Keratinocyte (primary cell): ENCODE measurements at regions not wholly inside any gene's neighbourhood (a gene's known extent, or its start where the extent isn't known, plus 50 kb on each side); places are given as distances from the start of the nearest gene placed in this dataset.

Experiments
- DNase-seq: peaks from one replicate; pipeline ENCODE4 v3.0.0-alpha.2; 2011; ENCODE audit warnings: low read depth, missing footprints, low spot score
- FAIRE-seq: peaks from 2 replicates; lab custom pipeline; 2011; peaks lifted over from hg19 to GRCh38; lab: Jason Lieb, UNC
- H2AFZ ChIP-seq: 2 replicates; pipeline ENCODE4 v1.6.0; 2012; ENCODE audit warnings: low read length, control low read depth, inconsistent platforms; ENCODE audit not compliant: control insufficient read depth
- H3K27ac ChIP-seq: 2 replicates; pipeline ENCODE4 v1.5.1; 2011; ENCODE audit warnings: low read length; ENCODE audit not compliant: control insufficient read depth, insufficient read depth
- H3K27me3 ChIP-seq: 3 replicates; pipeline ENCODE4 v1.6.0; 2011; ENCODE audit warnings: low read length; ENCODE audit not compliant: control insufficient read depth, insufficient read depth; ENCODE audit errors: extremely low read depth
- H3K36me3 ChIP-seq, 2 experiments: 2 replicates in 1 of 2; 3 replicates in 1 of 2; pipeline ENCODE4 v1.5.1; 2011; ENCODE audit warnings: low read length in 2 of 2, mild to moderate bottlenecking in 1 of 2; ENCODE audit not compliant: control insufficient read depth in 2 of 2, insufficient read depth in 2 of 2; ENCODE audit errors: extremely low read depth in 1 of 2
- H3K4me1 ChIP-seq: 3 replicates; pipeline ENCODE4 v1.5.1; 2011; ENCODE audit warnings: low read length; ENCODE audit not compliant: control insufficient read depth, insufficient read depth; ENCODE audit errors: extremely low read depth
- H3K4me2 ChIP-seq: 3 replicates; pipeline ENCODE4 v1.6.0; 2011; ENCODE audit warnings: low read depth, low read length; ENCODE audit not compliant: control insufficient read depth, insufficient read depth; ENCODE audit errors: extremely low read depth
- H3K4me3 ChIP-seq, 3 experiments: fragments of 200-600 bp in 1 of 3; sonication (generic) in 1 of 3; 2 replicates in 2 of 3; 3 replicates in 1 of 3; pipeline ENCODE4 v1.5.1; 2011 to 2016; ENCODE audit warnings: low read length in 3 of 3, mild to moderate bottlenecking in 3 of 3, control low read depth in 2 of 3, inconsistent platforms in 1 of 3, low read depth in 1 of 3, mixed read lengths in 1 of 3, mixed run types in 1 of 3, moderate library complexity in 1 of 3; ENCODE audit not compliant: control insufficient read depth in 2 of 3, insufficient read depth in 2 of 3; ENCODE audit errors: extremely low read depth in 1 of 3
- H3K79me2 ChIP-seq: 2 replicates; pipeline ENCODE4 v1.6.0; 2012; ENCODE audit warnings: low read length; ENCODE audit not compliant: control insufficient read depth, insufficient read depth
- H3K9ac ChIP-seq: 3 replicates; pipeline ENCODE4 v1.6.0; 2011; ENCODE audit warnings: low read length; ENCODE audit not compliant: control insufficient read depth, insufficient read depth; ENCODE audit errors: extremely low read depth
- H3K9me1 ChIP-seq: 3 replicates; pipeline ENCODE4 v1.6.0; 2011; ENCODE audit warnings: low read length; ENCODE audit not compliant: control insufficient read depth, insufficient read depth; ENCODE audit errors: extremely low read depth
- H3K9me3 ChIP-seq: 2 replicates; pipeline ENCODE4 v1.5.1; 2012; ENCODE audit warnings: low read depth, low read length; ENCODE audit not compliant: control insufficient read depth
- H4K20me1 ChIP-seq: 3 replicates; pipeline ENCODE4 v1.6.0; 2011; ENCODE audit warnings: low read length; ENCODE audit not compliant: control insufficient read depth, insufficient read depth; ENCODE audit errors: extremely low read depth
- EZH2 ChIP-seq: IDR thresholded peaks from one replicate; pipeline ENCODE4 v1.6.1; 2012; ENCODE audit warnings: inconsistent platforms, mild to moderate bottlenecking, low read length, moderate library complexity
- dilution Hi-C: fragments of 300-500 bp; cut with MboI; formaldehyde crosslinking; loops from one replicate; pipeline ENCODE4 v1.7.0; 2020; ENCODE audit warnings: low sequenced_read_pairs; ENCODE audit not compliant: extremely low pct_ligation_motif_present
- small RNA-seq, 3 experiments: library from RNA; depleted of rRNA; stranded (forward); fragments of <200 nt; gene quantifications; one replicate each; pipeline ENCODE3, GENCODE V24; 2012; ENCODE audit warnings: low read depth in 3 of 3, low replicate concordance in 1 of 3; ENCODE audit not compliant: insufficient read length in 3 of 3
- TF ChIP-seq, protein P1 (sequence below), 3 experiments: IDR thresholded peaks in 1 of 3; conservative IDR thresholded peaks in 1 of 3; optimal IDR thresholded peaks in 1 of 3; 2 replicates in 2 of 3; 3 replicates in 1 of 3; pipeline versions ENCODE3 to v1.5.1; 2011; ENCODE audit warnings: low read length in 3 of 3, mild to moderate bottlenecking in 3 of 3, moderate library complexity in 2 of 3, control low read depth in 1 of 3, inconsistent platforms in 1 of 3; ENCODE audit not compliant: insufficient read depth in 2 of 3; ENCODE audit errors: extremely low read depth in 1 of 3

DNA sequence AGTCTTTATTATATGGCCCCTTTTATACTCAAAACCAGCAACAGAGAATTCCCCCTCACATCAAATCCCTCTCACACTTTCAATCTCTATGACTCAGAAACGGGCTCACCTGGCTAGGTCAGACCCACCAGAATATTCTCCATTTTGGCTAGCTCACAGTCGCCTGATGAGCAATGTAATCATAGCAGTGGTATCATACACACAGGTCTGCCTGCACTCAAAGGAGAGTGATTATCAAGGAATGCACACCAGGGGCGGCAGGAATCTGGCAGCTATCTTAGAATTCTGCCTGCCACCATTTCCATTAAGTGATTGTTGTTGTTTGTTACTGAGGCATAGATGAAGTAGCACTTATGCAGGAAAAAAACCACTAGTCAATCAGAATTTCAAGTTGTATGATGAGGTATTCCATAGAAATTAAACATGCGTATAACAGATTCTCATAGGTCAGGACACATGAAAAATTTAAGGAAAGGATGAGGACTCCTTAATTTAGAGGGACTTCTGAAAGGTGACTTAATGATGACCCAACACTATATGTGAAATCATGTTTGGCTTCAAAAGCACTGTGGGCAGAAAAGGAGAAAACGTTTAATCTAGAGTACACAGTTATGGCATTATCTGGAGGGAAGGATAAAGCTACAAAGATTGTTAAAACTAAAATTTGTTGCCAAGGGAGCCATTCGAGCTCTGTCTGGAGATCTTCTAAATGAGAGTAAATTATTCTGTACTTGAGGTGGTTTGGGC lies 185.8 kb upstream of the DDI1 start:
- Histone ChIP-seq H3K36me3 (no peaks in the 10 kb centered on the region), H3K79me2 (no peaks in the 10 kb centered on the region), H2AFZ (no peak overlapping the region), H3K9ac (no peak overlapping the region), H3K4me1 (no peaks in the 10 kb centered on the region), H3K27ac (no peak overlapping the region), H3K9me1 (no peaks in the 10 kb centered on the region), H3K4me3 (no peak overlapping the region), H4K20me1 (no peaks in the 10 kb centered on the region), H3K9me3 (no peaks in the 10 kb centered on the region), H3K4me2 (no peak overlapping the region), H3K27me3 (no peaks in the 10 kb centered on the region)
- DNase-seq (no peak), FAIRE-seq (no peak)
- TF ChIP-seq EZH2: no peak
- TF ChIP-seq, protein P1, sequence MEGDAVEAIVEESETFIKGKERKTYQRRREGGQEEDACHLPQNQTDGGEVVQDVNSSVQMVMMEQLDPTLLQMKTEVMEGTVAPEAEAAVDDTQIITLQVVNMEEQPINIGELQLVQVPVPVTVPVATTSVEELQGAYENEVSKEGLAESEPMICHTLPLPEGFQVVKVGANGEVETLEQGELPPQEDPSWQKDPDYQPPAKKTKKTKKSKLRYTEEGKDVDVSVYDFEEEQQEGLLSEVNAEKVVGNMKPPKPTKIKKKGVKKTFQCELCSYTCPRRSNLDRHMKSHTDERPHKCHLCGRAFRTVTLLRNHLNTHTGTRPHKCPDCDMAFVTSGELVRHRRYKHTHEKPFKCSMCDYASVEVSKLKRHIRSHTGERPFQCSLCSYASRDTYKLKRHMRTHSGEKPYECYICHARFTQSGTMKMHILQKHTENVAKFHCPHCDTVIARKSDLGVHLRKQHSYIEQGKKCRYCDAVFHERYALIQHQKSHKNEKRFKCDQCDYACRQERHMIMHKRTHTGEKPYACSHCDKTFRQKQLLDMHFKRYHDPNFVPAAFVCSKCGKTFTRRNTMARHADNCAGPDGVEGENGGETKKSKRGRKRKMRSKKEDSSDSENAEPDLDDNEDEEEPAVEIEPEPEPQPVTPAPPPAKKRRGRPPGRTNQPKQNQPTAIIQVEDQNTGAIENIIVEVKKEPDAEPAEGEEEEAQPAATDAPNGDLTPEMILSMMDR (optimal IDR thresholded peaks at IDR 0.05 in 1 of 3, IDR thresholded peaks at IDR 0.05 in 1 of 3, conservative IDR thresholded peaks at IDR 0.05 in 1 of 3; ENCODE audit: extremely low read depth in 1 of 3, insufficient read depth in 2 of 3, low read length in 3 of 3): no peak
- dilution Hi-C loops: no loop called here

DNA sequence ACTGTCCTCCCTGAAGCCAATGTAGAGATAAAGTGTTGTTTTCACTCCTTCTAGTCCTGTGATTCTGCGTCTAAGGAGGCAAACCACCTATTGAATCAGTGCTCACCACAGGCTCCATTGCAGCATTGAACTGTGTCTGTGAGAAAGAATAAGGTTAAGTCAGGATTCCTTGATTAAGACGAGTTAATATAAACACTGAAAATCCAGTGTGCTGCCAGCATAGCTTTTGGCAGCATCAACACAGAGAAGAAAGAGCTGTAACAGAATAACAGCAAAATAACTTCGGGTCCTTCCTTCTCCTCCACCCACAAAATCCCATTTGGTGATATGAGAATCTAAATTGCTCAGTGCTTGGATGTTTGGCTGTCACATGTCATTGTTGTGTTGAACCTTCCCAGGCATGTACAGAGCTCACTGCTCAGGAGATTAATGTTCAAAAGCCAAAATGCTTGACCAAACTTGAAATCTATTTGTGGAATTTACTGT lies 185.2 kb upstream of the DDI1 start:
- no peak overlapping the region for H3K4me3 ChIP-seq
- H3K79me2 ChIP-seq: no peaks in the 10 kb centered on the region
- no peaks in the 10 kb centered on the region for H3K9me3 ChIP-seq
- FAIRE-seq (no peak), DNase-seq (no peak)
- H3K4me1 ChIP-seq: no peaks in the 10 kb centered on the region
- no peak overlapping the region for H3K27ac ChIP-seq
- no peaks in the 10 kb centered on the region for H4K20me1 ChIP-seq
- H3K9ac ChIP-seq: no peak overlapping the region
- no peak overlapping the region for H3K4me2 ChIP-seq
- no peak for TF ChIP-seq EZH2
- TF ChIP-seq, protein P1 (optimal IDR thresholded peaks at IDR 0.05 in 1 of 3, IDR thresholded peaks at IDR 0.05 in 1 of 3, conservative IDR thresholded peaks at IDR 0.05 in 1 of 3; ENCODE audit: extremely low read depth in 1 of 3, insufficient read depth in 2 of 3, low read length in 3 of 3): no peak
- H2AFZ ChIP-seq: no peak overlapping the region
- H3K36me3 ChIP-seq: no peaks in the 10 kb centered on the region
- no peaks in the 10 kb centered on the region for H3K9me1 ChIP-seq
- H3K27me3 ChIP-seq: no peaks in the 10 kb centered on the region
- dilution Hi-C loops: no loop called here

Small RNAs in the stretch of these regions (small RNA-seq; reads per million reads assigned to genes)
- gene MIR4693: 0 reads per million in 3 experiments
